ENCODE measurements at regions not wholly inside any gene's neighbourhood (a gene's known extent, or its start where the extent isn't known, plus 50 kb on each side); places are given as distances from the start of the nearest gene placed in this dataset.
"Not testable (repeated sequence)": the region's sequence is repeated elsewhere in the genome, so short reads cannot be mapped to it uniquely, and the experiment has no call there.

GRCh38 chr5:89200899-89201298 is 317.9 kb upstream of the MEF2C start:
- Histone ChIP-seq H3K9me3 (replicated peaks; ENCODE audit: low read length) (peaks cover 10% of the 10 kb centered on the region), H3K4me1 (ENCODE audit: control insufficient read depth, insufficient read depth, low read length) (no peaks in the 10 kb centered on the region)

GRCh38 chr5:89199306-89199705 is 316.3 kb upstream of the MEF2C start:
- H3K9me3 ChIP-seq (replicated peaks; ENCODE audit: low read length), result peaks cover 10% of the 10 kb centered on the region
- H3K4me2 ChIP-seq (ENCODE audit: low read length), result no peak overlapping the region
- H3K4me3 ChIP-seq (ENCODE audit: low read length), result no peak overlapping the region
- H3K9ac ChIP-seq (ENCODE audit: low read depth, low read length), result no peak overlapping the region
- no peaks in the 10 kb centered on the region for H3K36me3 ChIP-seq (ENCODE audit: insufficient read depth, low read length)
- H3K4me1 ChIP-seq (ENCODE audit: control insufficient read depth, insufficient read depth, low read length), result no peaks in the 10 kb centered on the region
- H3K27me3 ChIP-seq (ENCODE audit: control insufficient read depth, insufficient read depth, low read length), result no peaks in the 10 kb centered on the region

More at GRCh38 chr5:89200899-89201298, 317.9 kb upstream of the MEF2C start:
- Histone ChIP-seq H3K27me3 (ENCODE audit: control insufficient read depth, insufficient read depth, low read length) (no peaks in the 10 kb centered on the region), H3K9ac (ENCODE audit: low read depth, low read length) (no peak overlapping the region), H3K4me2 (ENCODE audit: low read length) (no peak overlapping the region), H3K4me3 (ENCODE audit: low read length) (no peak overlapping the region), H3K36me3 (ENCODE audit: insufficient read depth, low read length) (no peaks in the 10 kb centered on the region)

GRCh38 chr5:89191374-89191773 is 308.4 kb upstream of the MEF2C start:
- no peaks in the 10 kb centered on the region for H3K4me1 ChIP-seq (ENCODE audit: control insufficient read depth, insufficient read depth, low read length)
- H3K4me2 ChIP-seq (ENCODE audit: low read length), result no peak overlapping the region
- H3K4me3 ChIP-seq (ENCODE audit: low read length), result no peak overlapping the region

GRCh38 chr5:89190515-89191265 is 307.7 kb upstream of the MEF2C start:
- Histone ChIP-seq H3K9me3 (replicated peaks; ENCODE audit: low read length) (no peaks in the 10 kb centered on the region), H3K9ac (ENCODE audit: low read depth, low read length) (no peak overlapping the region), H3K36me3 (ENCODE audit: insufficient read depth, low read length) (no peaks in the 10 kb centered on the region), H3K27me3 (ENCODE audit: control insufficient read depth, insufficient read depth, low read length) (no peaks in the 10 kb centered on the region), H3K4me1 (ENCODE audit: control insufficient read depth, insufficient read depth, low read length) (no peaks in the 10 kb centered on the region), H3K4me2 (ENCODE audit: low read length) (no peak overlapping the region), H3K4me3 (ENCODE audit: low read length) (no peak overlapping the region)

More at GRCh38 chr5:89191374-89191773, 308.4 kb upstream of the MEF2C start:
- H3K36me3 ChIP-seq (ENCODE audit: insufficient read depth, low read length), result no peaks in the 10 kb centered on the region
- no peak overlapping the region for H3K9ac ChIP-seq (ENCODE audit: low read depth, low read length)
- no peaks in the 10 kb centered on the region for H3K27me3 ChIP-seq (ENCODE audit: control insufficient read depth, insufficient read depth, low read length)
- no peaks in the 10 kb centered on the region for H3K9me3 ChIP-seq (replicated peaks; ENCODE audit: low read length)

GRCh38 chr5:89187883-89188465 is 305.0 kb upstream of the MEF2C start:
- Histone ChIP-seq H3K9ac (ENCODE audit: low read depth, low read length) (no peak overlapping the region), H3K27me3 (ENCODE audit: control insufficient read depth, insufficient read depth, low read length) (no peaks in the 10 kb centered on the region), H3K4me2 (ENCODE audit: low read length) (no peak overlapping the region), H3K9me3 (replicated peaks; ENCODE audit: low read length) (no peaks in the 10 kb centered on the region), H3K4me3 (ENCODE audit: low read length) (no peak overlapping the region), H3K4me1 (ENCODE audit: control insufficient read depth, insufficient read depth, low read length) (no peaks in the 10 kb centered on the region), H3K36me3 (ENCODE audit: insufficient read depth, low read length) (no peaks in the 10 kb centered on the region)

GRCh38 chr5:89187268-89187667 is 304.3 kb upstream of the MEF2C start:
- no peak overlapping the region for H3K4me3 ChIP-seq (ENCODE audit: low read length)
- H3K9me3 ChIP-seq (replicated peaks; ENCODE audit: low read length), result no peaks in the 10 kb centered on the region
- no peak overlapping the region for H3K4me2 ChIP-seq (ENCODE audit: low read length)
- no peaks in the 10 kb centered on the region for H3K4me1 ChIP-seq (ENCODE audit: control insufficient read depth, insufficient read depth, low read length)
- no peaks in the 10 kb centered on the region for H3K27me3 ChIP-seq (ENCODE audit: control insufficient read depth, insufficient read depth, low read length)
- H3K36me3 ChIP-seq (ENCODE audit: insufficient read depth, low read length), result no peaks in the 10 kb centered on the region
- H3K9ac ChIP-seq (ENCODE audit: low read depth, low read length), result no peak overlapping the region

- no peak overlapping the region for H3K4me2 ChIP-seq (ENCODE audit: low read length)
- no peaks in the 10 kb centered on the region for H3K4me1 ChIP-seq (ENCODE audit: control insufficient read depth, insufficient read depth, low read length)
- H3K9me3 ChIP-seq (replicated peaks; ENCODE audit: low read length), result no peaks in the 10 kb centered on the region
- no peak overlapping the region for H3K9ac ChIP-seq (ENCODE audit: low read depth, low read length)
- H3K36me3 ChIP-seq (ENCODE audit: insufficient read depth, low read length), result no peaks in the 10 kb centered on the region
- no peaks in the 10 kb centered on the region for H3K27me3 ChIP-seq (ENCODE audit: control insufficient read depth, insufficient read depth, low read length)
- H3K4me3 ChIP-seq (ENCODE audit: low read length), result no peak overlapping the region
Observed at GRCh38 chr5:89181546-89181945, 298.6 kb upstream of the MEF2C start.

GRCh38 chr5:89179731-89180130 is 296.7 kb upstream of the MEF2C start:
- Histone ChIP-seq H3K9me3 (replicated peaks; ENCODE audit: low read length) (no peaks in the 10 kb centered on the region), H3K4me2 (ENCODE audit: low read length) (no peak overlapping the region), H3K9ac (ENCODE audit: low read depth, low read length) (no peak overlapping the region), H3K36me3 (ENCODE audit: insufficient read depth, low read length) (no peaks in the 10 kb centered on the region), H3K4me1 (ENCODE audit: control insufficient read depth, insufficient read depth, low read length) (no peaks in the 10 kb centered on the region), H3K4me3 (ENCODE audit: low read length) (no peak overlapping the region), H3K27me3 (ENCODE audit: control insufficient read depth, insufficient read depth, low read length) (no peaks in the 10 kb centered on the region)

GRCh38 chr5:89178541-89178940 is 295.6 kb upstream of the MEF2C start:
- H3K27me3 ChIP-seq (ENCODE audit: control insufficient read depth, insufficient read depth, low read length), result no peaks in the 10 kb centered on the region
- no peaks in the 10 kb centered on the region for H3K36me3 ChIP-seq (ENCODE audit: insufficient read depth, low read length)
- no peak overlapping the region for H3K4me2 ChIP-seq (ENCODE audit: low read length)
- no peaks in the 10 kb centered on the region for H3K9me3 ChIP-seq (replicated peaks; ENCODE audit: low read length)
- no peaks in the 10 kb centered on the region for H3K4me1 ChIP-seq (ENCODE audit: control insufficient read depth, insufficient read depth, low read length)
- no peak overlapping the region for H3K4me3 ChIP-seq (ENCODE audit: low read length)
- H3K9ac ChIP-seq (ENCODE audit: low read depth, low read length), result no peak overlapping the region

GRCh38 chr5:89173528-89173927 is 290.5 kb upstream of the MEF2C start:
- Histone ChIP-seq H3K4me1 (ENCODE audit: control insufficient read depth, insufficient read depth, low read length) (no peaks in the 10 kb centered on the region), H3K9ac (ENCODE audit: low read depth, low read length) (no peak overlapping the region), H3K4me3 (ENCODE audit: low read length) (no peak overlapping the region), H3K27me3 (ENCODE audit: control insufficient read depth, insufficient read depth, low read length) (no peaks in the 10 kb centered on the region), H3K36me3 (ENCODE audit: insufficient read depth, low read length) (no peaks in the 10 kb centered on the region), H3K4me2 (ENCODE audit: low read length) (no peak overlapping the region), H3K9me3 (replicated peaks; ENCODE audit: low read length) (no peaks in the 10 kb centered on the region)

- Histone ChIP-seq H3K4me2 (ENCODE audit: low read length) (no peak overlapping the region), H3K9me3 (replicated peaks; ENCODE audit: low read length) (no peaks in the 10 kb centered on the region), H3K36me3 (ENCODE audit: insufficient read depth, low read length) (no peaks in the 10 kb centered on the region), H3K27me3 (ENCODE audit: control insufficient read depth, insufficient read depth, low read length) (no peaks in the 10 kb centered on the region), H3K4me1 (ENCODE audit: control insufficient read depth, insufficient read depth, low read length) (no peaks in the 10 kb centered on the region), H3K9ac (ENCODE audit: low read depth, low read length) (no peak overlapping the region), H3K4me3 (ENCODE audit: low read length) (no peak overlapping the region)
Observed at GRCh38 chr5:89168766-89169165, 285.8 kb upstream of the MEF2C start.

- not testable (repeated sequence) for H3K9ac ChIP-seq (ENCODE audit: low read depth, low read length); H3K27me3 ChIP-seq (ENCODE audit: control insufficient read depth, insufficient read depth, low read length); H3K4me1 ChIP-seq (ENCODE audit: control insufficient read depth, insufficient read depth, low read length); H3K36me3 ChIP-seq (ENCODE audit: insufficient read depth, low read length); H3K4me3 ChIP-seq (ENCODE audit: low read length); H3K9me3 ChIP-seq (replicated peaks; ENCODE audit: low read length); H3K4me2 ChIP-seq (ENCODE audit: low read length)
Observed at GRCh38 chr5:89164703-89165102, 281.7 kb upstream of the MEF2C start.
